GM19023 (cell line): ENCODE measurements at regions not wholly inside any gene's neighbourhood (a gene's known extent, or its start where the extent isn't known, plus 50 kb on each side); places are given as distances from the start of the nearest gene placed in this dataset.

Experiments
- ATAC-seq: cut with Tn5 transposase; IDR thresholded peaks from one replicate; pipeline ENCODE4 v1.9.1; 2021; ENCODE audit warnings: mild to moderate bottlenecking, moderate library complexity; ENCODE audit not compliant: unreplicated experiment

- ATAC-seq = no peak
Measured at GRCh38 chr10:34872820-34873219, 57.7 kb upstream of the PARD3 start.

- no peak for ATAC-seq
Measured at GRCh38 chr10:34869135-34869836, 54.2 kb upstream of the PARD3 start.

GRCh38 chr10:34868589-34868988 lies 53.5 kb upstream of the PARD3 start:
- no peak for ATAC-seq

- no peak for ATAC-seq
Measured at GRCh38 chr10:34866848-34867247, 51.8 kb upstream of the PARD3 start.
